ENCODE measurements at regions not wholly inside any gene's neighbourhood (a gene's known extent, or its start where the extent isn't known, plus 50 kb on each side); places are given as distances from the start of the nearest gene placed in this dataset.

DNA sequence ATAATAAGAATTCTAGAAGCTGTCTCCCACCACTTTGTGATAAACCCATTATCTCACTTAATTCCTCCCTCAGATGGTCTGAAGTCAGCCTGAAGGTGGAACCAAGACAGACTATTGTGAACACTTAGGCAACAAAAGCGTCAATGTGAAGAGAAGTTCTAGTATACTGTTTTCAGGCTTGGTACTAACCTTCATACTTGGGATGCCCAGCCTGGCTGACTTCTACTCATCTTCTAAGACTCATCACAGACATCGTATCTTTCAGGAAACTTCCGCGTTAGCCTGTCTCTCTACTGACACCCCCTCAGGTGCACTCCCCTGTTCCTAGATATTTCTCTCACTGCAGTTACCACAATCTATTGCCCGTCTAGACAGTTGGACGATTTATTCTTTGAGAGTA lies 201.2 kb downstream of the SATB1 start:
- H3K27me3 ChIP-seq (ENCODE audit: control insufficient read depth, insufficient read depth, low read length) = no peaks in the 10 kb centered on the region
- no peaks in the 10 kb centered on the region for H3K36me3 ChIP-seq (ENCODE audit: control insufficient read depth, insufficient read depth, low read length)
- DNase-seq (ENCODE audit: low read depth in 4 of 6, low spot score in 6 of 6) = no peak
- H3K4me1 ChIP-seq (ENCODE audit: control insufficient read depth, insufficient read depth, low read length) = peaks cover 3% of the 10 kb centered on the region
- 93% methylated on average over 2 of the region's 6 CpGs for WGBS (ENCODE audit: insufficient coverage)
- no peak overlapping the region for H3K4me3 ChIP-seq (ENCODE audit: low read depth, low read length)
- H3K9me3 ChIP-seq (ENCODE audit: control insufficient read depth, insufficient read depth, low read length) = no peaks in the 10 kb centered on the region
- no peak overlapping the region for H3K27ac ChIP-seq (ENCODE audit: low read depth, low read length)

DNA sequence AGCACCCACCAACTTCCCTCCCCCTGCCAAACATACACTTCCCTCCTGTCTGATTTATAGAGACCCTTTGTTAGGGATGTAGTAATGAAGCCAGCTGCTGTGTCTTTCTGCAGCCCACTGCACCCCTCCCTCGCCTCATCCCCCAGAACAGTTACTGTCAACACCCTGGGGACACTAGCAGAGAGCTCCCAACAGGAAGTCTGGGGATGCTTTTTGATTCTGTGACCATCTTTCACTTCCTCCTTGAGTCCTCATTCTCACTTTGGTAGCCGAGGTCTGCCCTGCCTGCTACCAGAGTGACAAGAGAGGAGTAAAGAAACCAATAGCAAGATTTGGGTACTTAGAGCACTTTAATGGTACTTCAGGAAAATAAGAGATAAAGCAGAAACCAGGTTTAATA lies 201.6 kb downstream of the SATB1 start:
- peak in 2 of 6 donors; percentile 44 to 61 for DNase-seq (ENCODE audit: low read depth in 4 of 6, low spot score in 6 of 6)
- Histone ChIP-seq H3K27ac (ENCODE audit: low read depth, low read length) (no peak overlapping the region), H3K36me3 (ENCODE audit: control insufficient read depth, insufficient read depth, low read length) (no peaks in the 10 kb centered on the region), H3K27me3 (ENCODE audit: control insufficient read depth, insufficient read depth, low read length) (no peaks in the 10 kb centered on the region), H3K4me1 (ENCODE audit: control insufficient read depth, insufficient read depth, low read length) (peaks cover 3% of the 10 kb centered on the region), H3K4me3 (ENCODE audit: low read depth, low read length) (no peak overlapping the region), H3K9me3 (ENCODE audit: control insufficient read depth, insufficient read depth, low read length) (no peaks in the 10 kb centered on the region)
- no CpG with 5 or more reads among the region's 2 CpGs for WGBS (ENCODE audit: insufficient coverage)

GRCh38 chr3:18222686-18223085 lies 202.5 kb downstream of the SATB1 start:
- no peak for DNase-seq (ENCODE audit: low read depth in 4 of 6, low spot score in 6 of 6)
- Histone ChIP-seq H3K27me3 (ENCODE audit: control insufficient read depth, insufficient read depth, low read length) (no peaks in the 10 kb centered on the region), H3K36me3 (ENCODE audit: control insufficient read depth, insufficient read depth, low read length) (no peaks in the 10 kb centered on the region), H3K4me1 (ENCODE audit: control insufficient read depth, insufficient read depth, low read length) (peaks cover 3% of the 10 kb centered on the region), H3K4me3 (ENCODE audit: low read depth, low read length) (no peak overlapping the region), H3K27ac (ENCODE audit: low read depth, low read length) (no peak overlapping the region), H3K9me3 (ENCODE audit: control insufficient read depth, insufficient read depth, low read length) (no peaks in the 10 kb centered on the region)
- 24% methylated on average over 3 of the region's 4 CpGs for WGBS (ENCODE audit: insufficient coverage)

GRCh38 chr3:18217507-18218174 lies 207.5 kb downstream of the SATB1 start:
- H3K9me3 ChIP-seq (ENCODE audit: control insufficient read depth, insufficient read depth, low read length) = no peaks in the 10 kb centered on the region
- WGBS (ENCODE audit: insufficient coverage) = 100% methylated on average over 2 of the region's 7 CpGs

GRCh38 chr3:18216996-18217395 lies 208.1 kb downstream of the SATB1 start:
- Histone ChIP-seq H3K27ac (ENCODE audit: low read depth, low read length) (no peak overlapping the region), H3K4me3 (ENCODE audit: low read depth, low read length) (no peak overlapping the region), H3K9me3 (ENCODE audit: control insufficient read depth, insufficient read depth, low read length) (no peaks in the 10 kb centered on the region), H3K36me3 (ENCODE audit: control insufficient read depth, insufficient read depth, low read length) (no peaks in the 10 kb centered on the region), H3K27me3 (ENCODE audit: control insufficient read depth, insufficient read depth, low read length) (no peaks in the 10 kb centered on the region), H3K4me1 (ENCODE audit: control insufficient read depth, insufficient read depth, low read length) (no peaks in the 10 kb centered on the region)
- WGBS (ENCODE audit: insufficient coverage) = no CpG with 5 or more reads among the region's 3 CpGs
- DNase-seq (ENCODE audit: low read depth in 4 of 6, low spot score in 6 of 6) = no peak

More at GRCh38 chr3:18217507-18218174, 207.5 kb downstream of the SATB1 start:
- H3K4me3 ChIP-seq (ENCODE audit: low read depth, low read length) = no peak overlapping the region
- H3K4me1 ChIP-seq (ENCODE audit: control insufficient read depth, insufficient read depth, low read length) = no peaks in the 10 kb centered on the region
- no peaks in the 10 kb centered on the region for H3K36me3 ChIP-seq (ENCODE audit: control insufficient read depth, insufficient read depth, low read length)
- no peak overlapping the region for H3K27ac ChIP-seq (ENCODE audit: low read depth, low read length)
- no peaks in the 10 kb centered on the region for H3K27me3 ChIP-seq (ENCODE audit: control insufficient read depth, insufficient read depth, low read length)
- no peak for DNase-seq (ENCODE audit: low read depth in 4 of 6, low spot score in 6 of 6)

- no peak for DNase-seq (ENCODE audit: low read depth in 4 of 6, low spot score in 6 of 6)
- Histone ChIP-seq H3K4me3 (ENCODE audit: low read depth, low read length) (no peak overlapping the region), H3K4me1 (ENCODE audit: control insufficient read depth, insufficient read depth, low read length) (no peaks in the 10 kb centered on the region), H3K36me3 (ENCODE audit: control insufficient read depth, insufficient read depth, low read length) (no peaks in the 10 kb centered on the region), H3K27me3 (ENCODE audit: control insufficient read depth, insufficient read depth, low read length) (no peaks in the 10 kb centered on the region), H3K27ac (ENCODE audit: low read depth, low read length) (no peak overlapping the region), H3K9me3 (ENCODE audit: control insufficient read depth, insufficient read depth, low read length) (no peaks in the 10 kb centered on the region)
Observed at GRCh38 chr3:18215639-18216038, 209.5 kb downstream of the SATB1 start.

DNA sequence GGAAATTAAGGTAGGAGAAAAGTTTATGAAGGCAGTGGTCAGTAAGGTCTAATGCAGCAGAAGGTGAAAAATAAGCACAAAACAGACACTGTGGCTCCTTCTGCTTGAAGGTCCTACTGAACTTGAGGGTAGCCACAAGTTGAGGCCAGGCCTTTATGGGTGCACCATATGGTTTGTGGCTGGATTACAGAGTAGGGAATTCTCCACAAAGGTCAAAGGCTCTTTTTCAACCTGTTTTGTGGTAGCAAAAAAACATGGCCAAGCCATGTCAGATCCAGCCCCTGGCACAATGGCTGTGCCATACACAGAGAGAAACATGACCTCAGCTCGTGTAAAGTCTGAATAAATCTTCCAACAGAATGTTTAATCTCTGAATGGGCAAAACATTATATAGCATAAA lies 214.0 kb downstream of the SATB1 start:
- no peak overlapping the region for H3K27ac ChIP-seq (ENCODE audit: low read depth, low read length)
- no peak for DNase-seq (ENCODE audit: low read depth in 4 of 6, low spot score in 6 of 6)
- H3K4me1 ChIP-seq (ENCODE audit: control insufficient read depth, insufficient read depth, low read length) = no peaks in the 10 kb centered on the region
- H3K36me3 ChIP-seq (ENCODE audit: control insufficient read depth, insufficient read depth, low read length) = no peaks in the 10 kb centered on the region
- no peaks in the 10 kb centered on the region for H3K9me3 ChIP-seq (ENCODE audit: control insufficient read depth, insufficient read depth, low read length)
- WGBS (ENCODE audit: insufficient coverage) = no CpG with 5 or more reads among the region's 1 CpG
- H3K4me3 ChIP-seq (ENCODE audit: low read depth, low read length) = no peak overlapping the region
- no peaks in the 10 kb centered on the region for H3K27me3 ChIP-seq (ENCODE audit: control insufficient read depth, insufficient read depth, low read length)

DNA sequence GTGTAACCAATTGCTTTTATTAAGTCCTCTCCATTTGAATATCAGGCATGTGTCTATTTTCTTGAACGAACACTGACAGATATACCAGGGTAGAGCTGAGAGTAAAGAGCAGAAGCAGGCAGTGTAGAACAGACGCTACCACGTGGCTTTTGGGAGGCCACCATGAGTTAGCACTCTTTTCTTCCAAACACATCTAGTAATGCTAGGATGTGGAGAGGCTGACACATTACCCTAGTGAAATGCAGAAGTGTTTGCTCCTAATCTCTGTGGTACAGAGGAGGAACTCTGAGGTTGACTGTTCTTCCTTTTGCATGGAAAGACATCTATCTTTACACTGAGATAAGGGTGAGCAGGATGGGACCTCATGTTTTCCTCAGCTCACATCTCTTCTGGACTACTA lies 216.3 kb downstream of the SATB1 start:
- WGBS (ENCODE audit: insufficient coverage) = 68% methylated on average over 3 of the region's 3 CpGs

GRCh38 chr3:18208091-18208490 lies 217.0 kb downstream of the SATB1 start:
- Histone ChIP-seq H3K9me3 (ENCODE audit: control insufficient read depth, insufficient read depth, low read length) (no peaks in the 10 kb centered on the region), H3K4me3 (ENCODE audit: low read depth, low read length) (no peak overlapping the region), H3K27me3 (ENCODE audit: control insufficient read depth, insufficient read depth, low read length) (no peaks in the 10 kb centered on the region), H3K27ac (ENCODE audit: low read depth, low read length) (no peak overlapping the region), H3K4me1 (ENCODE audit: control insufficient read depth, insufficient read depth, low read length) (no peaks in the 10 kb centered on the region), H3K36me3 (ENCODE audit: control insufficient read depth, insufficient read depth, low read length) (no peaks in the 10 kb centered on the region)
- DNase-seq (ENCODE audit: low read depth in 4 of 6, low spot score in 6 of 6) = no peak
- WGBS (ENCODE audit: insufficient coverage) = 83% methylated on average over 1 of the region's 2 CpGs

More for the DNA sequence above, 216.3 kb downstream of the SATB1 start:
- Histone ChIP-seq H3K36me3 (ENCODE audit: control insufficient read depth, insufficient read depth, low read length) (no peaks in the 10 kb centered on the region), H3K9me3 (ENCODE audit: control insufficient read depth, insufficient read depth, low read length) (no peaks in the 10 kb centered on the region), H3K27me3 (ENCODE audit: control insufficient read depth, insufficient read depth, low read length) (no peaks in the 10 kb centered on the region), H3K4me1 (ENCODE audit: control insufficient read depth, insufficient read depth, low read length) (no peaks in the 10 kb centered on the region), H3K27ac (ENCODE audit: low read depth, low read length) (no peak overlapping the region), H3K4me3 (ENCODE audit: low read depth, low read length) (no peak overlapping the region)
- DNase-seq (ENCODE audit: low read depth in 4 of 6, low spot score in 6 of 6) = no peak

DNA sequence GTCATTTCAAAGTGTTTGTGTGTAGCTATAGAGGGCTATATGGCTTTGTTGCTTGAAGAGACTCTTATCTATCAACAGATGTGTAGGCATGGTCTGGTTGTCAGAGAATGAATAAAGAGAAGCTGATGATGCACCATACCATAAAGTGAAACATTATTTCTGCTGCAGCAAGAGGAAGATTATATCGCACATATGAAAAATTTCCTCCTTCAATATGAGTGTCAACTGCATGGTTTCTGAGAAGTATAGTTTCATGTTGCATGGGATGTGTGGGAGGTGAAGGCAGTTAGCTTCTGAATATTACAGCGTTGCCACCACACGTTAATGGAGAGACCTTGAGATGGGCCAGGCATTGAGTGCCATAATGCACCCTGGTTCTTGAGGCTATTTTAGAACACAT lies 217.9 kb downstream of the SATB1 start:
- Histone ChIP-seq H3K4me3 (ENCODE audit: low read depth, low read length) (no peak overlapping the region), H3K27me3 (ENCODE audit: control insufficient read depth, insufficient read depth, low read length) (no peaks in the 10 kb centered on the region), H3K4me1 (ENCODE audit: control insufficient read depth, insufficient read depth, low read length) (no peaks in the 10 kb centered on the region), H3K27ac (ENCODE audit: low read depth, low read length) (no peak overlapping the region), H3K36me3 (ENCODE audit: control insufficient read depth, insufficient read depth, low read length) (no peaks in the 10 kb centered on the region), H3K9me3 (ENCODE audit: control insufficient read depth, insufficient read depth, low read length) (no peaks in the 10 kb centered on the region)
- WGBS (ENCODE audit: insufficient coverage) = no CpG with 5 or more reads among the region's 3 CpGs
- DNase-seq (ENCODE audit: low read depth in 4 of 6, low spot score in 6 of 6) = no peak
